Ascending aorta (tissue), 2 donors: ENCODE measurements at regions not wholly inside any gene's neighbourhood (a gene's known extent, or its start where the extent isn't known, plus 50 kb on each side); places are given as distances from the start of the nearest gene placed in this dataset.
"Not testable (repeated sequence)": the region's sequence is repeated elsewhere in the genome, so short reads cannot be mapped to it uniquely, and the experiment has no call there.

ENCODE experiments used
- DNase-seq, 2 donors: peaks; one replicate each; pipeline ENCODE4 v3.0.0-alpha.2; 2019; ENCODE audit warnings: low spot score in 2 of 2
- H3K27ac ChIP-seq, 2 donors: fragments of 200-600 bp; sonication (generic); one replicate each; pipeline ENCODE4 v1.5.1; 2016 to 2017; ENCODE audit warnings: mild to moderate bottlenecking in 1 of 2
- H3K27me3 ChIP-seq: fragments of 200-600 bp; sonication (generic); one replicate; pipeline ENCODE4 v1.5.1; 2017
- H3K36me3 ChIP-seq, 2 donors: fragments of 200-600 bp; sonication (generic); one replicate each; pipeline ENCODE4 v1.5.1; 2016
- H3K4me1 ChIP-seq, 2 donors: fragments of 200-600 bp; sonication (generic); one replicate each; pipeline ENCODE4 v1.5.1; 2016 to 2017; ENCODE audit warnings: mild to moderate bottlenecking in 1 of 2
- H3K4me3 ChIP-seq, 2 donors: fragments of 200-600 bp; sonication (generic); one replicate each; pipeline ENCODE4 v1.5.1; 2016 to 2017; ENCODE audit warnings: mild to moderate bottlenecking in 1 of 2
- H3K9me3 ChIP-seq, 2 donors: fragments of 200-600 bp; sonication (generic); one replicate each; pipeline ENCODE4 v1.5.1; 2016
- CTCF ChIP-seq, 3 experiments: fragments of 200-600 bp in 2 of 3; fragments of 450-650 bp in 1 of 3; sonication (generic) in 2 of 3; IDR thresholded peaks; one replicate each; pipeline ENCODE4 v1.5.1; 2016 to 2019; ENCODE audit warnings: antibody characterized with exemption in 3 of 3, mild to moderate bottlenecking in 1 of 3, moderate library complexity in 1 of 3
- intact Hi-C: fragments of 100-400 bp; cut with DNase I; formaldehyde crosslinking; loops from one replicate; pipeline ENCODE4 v1.15.1; 2023

- Histone ChIP-seq H3K4me3 (no peak overlapping the region), H3K9me3 (no peaks in the 10 kb centered on the region), H3K4me1 (no peaks in the 10 kb centered on the region), H3K36me3 (peaks cover 8 to 51% of the 10 kb centered on the region in 2 donors), H3K27ac (no peak overlapping the region), H3K27me3 (no peaks in the 10 kb centered on the region)
- intact Hi-C loops: loop anchor here (10.0 kb wide), 1 partner anchor 404 kb away; no protein-coding TSS in a partner anchor
- no peak for TF ChIP-seq CTCF (IDR thresholded peaks at IDR 0.05)
- DNase-seq: no peak
These were observed 99.8 kb downstream of the SEPTIN7 start for GRCh38 chr7:35900651-35901050.

- no peak overlapping the region for H3K27ac ChIP-seq
- peaks cover 0 to 2% of the 10 kb centered on the region in 2 donors for H3K4me1 ChIP-seq
- intact Hi-C loops: loop anchor here (5.0 to 10.0 kb wide), 2 partner anchors 103 to 399 kb away; partner anchors contain the start of gene SEPTIN7
- H3K27me3 ChIP-seq: no peaks in the 10 kb centered on the region
- no peak for DNase-seq
- TF ChIP-seq CTCF (IDR thresholded peaks at IDR 0.05): no peak
- no peaks in the 10 kb centered on the region for H3K9me3 ChIP-seq
- H3K36me3 ChIP-seq: peaks cover 8 to 30% of the 10 kb centered on the region in 2 donors
- no peak overlapping the region for H3K4me3 ChIP-seq
These were observed 104.7 kb downstream of the SEPTIN7 start for GRCh38 chr7:35905555-35905954.

DNA sequence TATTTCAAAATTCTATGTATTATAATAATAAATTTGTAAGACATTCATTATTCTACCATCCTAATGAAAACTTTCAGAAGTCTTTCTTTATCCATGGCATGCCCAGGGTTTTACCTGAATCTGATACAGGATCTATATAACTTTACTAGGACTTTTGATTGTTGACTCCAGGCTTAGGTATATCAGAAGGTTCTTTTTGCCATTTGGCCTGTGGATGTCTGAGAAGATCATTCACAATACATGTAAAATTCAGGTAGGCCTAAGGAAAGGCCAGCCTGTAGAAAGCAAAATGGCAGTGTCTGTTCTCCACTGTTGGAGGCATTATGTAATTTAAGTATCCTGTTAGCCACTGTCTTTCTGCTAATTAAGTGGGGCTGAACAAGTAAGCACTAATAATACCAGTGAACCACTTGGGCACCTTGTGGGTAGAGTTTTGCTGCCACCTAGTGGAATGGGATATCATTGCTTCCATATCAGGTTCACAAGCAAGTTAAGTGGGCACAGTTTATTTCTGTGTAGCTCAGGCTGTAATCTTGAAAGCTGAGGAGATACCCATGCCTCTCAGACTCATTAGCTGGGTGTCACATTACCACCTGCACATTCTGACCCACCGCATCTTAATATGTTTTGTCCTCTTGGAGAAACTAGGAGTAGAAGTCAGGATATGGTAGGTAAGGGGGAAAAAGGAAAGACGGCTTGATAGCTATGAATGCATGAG is 105.5 kb downstream of the SEPTIN7 start:
- peaks cover 0 to 2% of the 10 kb centered on the region in 2 donors for H3K4me1 ChIP-seq

DNA sequence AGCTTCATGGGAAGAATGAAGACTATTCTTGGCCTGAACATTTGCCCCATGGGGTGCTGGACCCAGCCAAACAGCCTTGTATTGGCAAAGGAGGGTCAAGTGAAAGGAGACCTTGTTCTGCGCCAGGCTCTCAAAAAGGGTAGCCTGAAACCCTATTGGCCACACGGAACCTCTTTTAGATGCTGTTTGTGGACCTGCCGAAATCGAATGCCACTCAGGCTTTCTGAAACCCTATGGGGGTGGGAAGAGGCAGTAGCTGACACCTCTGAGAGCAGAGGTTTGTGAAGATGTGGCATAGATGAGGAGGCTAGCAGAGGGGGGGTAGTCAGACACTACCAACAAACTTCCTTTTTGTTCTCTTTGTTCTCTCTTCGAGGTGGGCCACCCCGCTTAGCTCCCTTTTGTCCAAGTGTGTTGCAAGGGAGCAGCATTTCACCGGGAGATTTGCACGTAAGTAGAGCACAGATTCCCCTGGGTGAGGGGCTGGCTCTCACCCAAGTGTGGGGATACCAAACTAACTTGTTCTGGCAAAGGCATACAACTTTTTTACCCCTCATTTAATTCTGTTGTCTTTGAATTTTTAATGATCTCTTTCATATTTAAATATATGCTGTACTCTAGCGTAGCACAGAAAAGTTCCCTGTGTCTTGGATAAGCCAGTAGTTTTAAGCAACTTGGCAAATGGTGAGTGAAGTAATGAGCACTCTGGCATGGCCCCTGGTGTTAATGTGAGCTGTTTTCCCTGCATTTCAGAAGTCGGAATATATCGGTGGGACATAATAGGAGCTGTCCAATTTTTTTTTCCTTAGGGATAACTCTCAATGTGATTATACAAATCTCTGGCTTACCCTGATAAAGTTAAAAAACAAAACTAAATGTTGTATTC is 107.7 kb downstream of the SEPTIN7 start:
- H3K27me3 ChIP-seq: no peaks in the 10 kb centered on the region
- H3K4me3 ChIP-seq: no peak overlapping the region
- no peaks in the 10 kb centered on the region for H3K9me3 ChIP-seq
- intact Hi-C loops: loop anchor here (5.0 to 10.0 kb wide), 2 partner anchors 106 to 396 kb away; partner anchors contain the start of gene SEPTIN7
- peaks cover 8 to 16% of the 10 kb centered on the region in 2 donors for H3K36me3 ChIP-seq
- H3K4me1 ChIP-seq: peaks cover 0 to 2% of the 10 kb centered on the region in 2 donors
- H3K27ac ChIP-seq: no peak overlapping the region
- no peak for TF ChIP-seq CTCF (IDR thresholded peaks at IDR 0.05)
- no peak for DNase-seq

More for the DNA sequence above, 105.5 kb downstream of the SEPTIN7 start:
- Histone ChIP-seq H3K27ac (no peak overlapping the region), H3K27me3 (no peaks in the 10 kb centered on the region), H3K4me3 (no peak overlapping the region), H3K36me3 (peaks cover 8 to 24% of the 10 kb centered on the region in 2 donors), H3K9me3 (no peaks in the 10 kb centered on the region)
- DNase-seq: peak in 1 of 2 donors; percentile 75
- intact Hi-C loops: loop anchor here (1.0 to 10.0 kb wide), 3 partner anchors 104 to 398 kb away; partner anchors contain the start of gene SEPTIN7
- peak; percentile 84 to 92 (median 86) for TF ChIP-seq CTCF (IDR thresholded peaks at IDR 0.05)

DNA sequence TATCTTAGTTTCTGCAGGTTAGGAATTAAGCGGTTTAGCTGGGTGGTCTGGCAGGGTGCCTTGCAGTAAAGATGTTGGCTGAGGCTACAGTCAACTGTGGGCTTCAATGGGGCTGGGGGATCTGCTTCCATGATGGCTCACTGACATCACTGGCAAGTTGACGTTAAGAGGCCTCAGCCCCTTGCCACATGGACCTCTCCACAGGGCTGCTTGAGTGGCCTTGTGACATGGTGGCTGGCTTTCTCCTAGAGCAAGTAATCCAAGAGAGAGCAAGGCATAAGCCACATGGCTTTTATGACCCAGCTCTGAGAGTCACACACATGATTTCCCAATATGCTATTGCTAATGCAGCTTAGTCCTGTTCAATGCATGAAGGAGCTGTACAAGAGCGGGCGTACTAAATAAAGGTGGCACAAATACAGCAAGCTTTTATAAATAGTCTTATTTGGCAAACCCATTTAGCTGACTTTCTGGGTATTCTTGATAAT is 109.1 kb downstream of the SEPTIN7 start:
- intact Hi-C loops: loop anchor here (5.0 to 10.0 kb wide), 2 partner anchors 108 to 395 kb away; partner anchors contain the start of gene SEPTIN7
- H3K4me1 ChIP-seq: peaks cover 0 to 2% of the 10 kb centered on the region in 2 donors
- H3K9me3 ChIP-seq: no peaks in the 10 kb centered on the region
- H3K36me3 ChIP-seq: peaks cover 4 to 7% of the 10 kb centered on the region in 2 donors
- H3K4me3 ChIP-seq: no peak overlapping the region
- no peak for TF ChIP-seq CTCF (IDR thresholded peaks at IDR 0.05)
- no peak for DNase-seq
- H3K27me3 ChIP-seq: no peaks in the 10 kb centered on the region
- H3K27ac ChIP-seq: no peak overlapping the region

DNA sequence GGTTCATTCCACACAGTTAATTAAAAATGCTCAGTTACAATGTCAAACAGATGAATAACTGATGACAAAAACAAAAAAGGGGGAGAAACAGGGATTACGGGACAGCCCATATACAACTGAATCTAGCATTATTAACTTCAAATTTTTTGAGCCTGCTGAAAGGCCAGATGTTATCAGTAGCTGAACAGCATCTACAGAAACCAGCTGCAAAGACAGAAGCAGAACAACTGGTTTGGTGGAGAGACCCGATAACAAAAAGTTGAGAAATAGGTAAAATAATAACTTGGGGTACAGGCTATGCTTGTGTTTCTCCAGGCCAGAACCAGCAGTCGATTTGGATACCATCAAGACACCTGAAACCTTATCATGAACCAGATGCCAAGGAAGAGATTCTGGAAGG is 109.8 kb downstream of the SEPTIN7 start:
- intact Hi-C loops, H3K36me3 ChIP-seq, DNase-seq, H3K27ac ChIP-seq, H3K4me3 ChIP-seq, H3K9me3 ChIP-seq, H3K27me3 ChIP-seq, H3K4me1 ChIP-seq: not testable (repeated sequence)

DNA sequence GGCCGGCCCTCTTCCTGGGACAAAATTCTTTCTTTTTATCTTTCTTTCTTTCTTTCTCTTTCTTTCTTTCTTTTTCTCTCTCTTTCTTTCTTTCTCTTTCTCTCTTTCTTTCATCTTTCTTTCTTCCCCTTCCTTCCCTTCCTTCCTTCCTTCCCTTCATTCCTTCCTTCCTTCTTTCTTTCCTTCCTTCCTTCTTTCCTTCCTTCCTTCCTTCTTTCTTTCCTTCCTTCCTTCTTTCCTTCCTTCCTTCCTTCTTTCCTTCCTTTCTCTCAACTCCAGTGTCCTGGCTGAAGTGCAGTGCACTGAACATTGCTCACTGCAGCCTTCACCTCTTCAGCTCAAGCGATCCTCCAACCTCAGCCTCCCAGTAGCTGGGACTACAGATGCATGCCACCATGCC is 112.5 kb downstream of the SEPTIN7 start:
- intact Hi-C loops, H3K27ac ChIP-seq, H3K4me1 ChIP-seq, H3K9me3 ChIP-seq, H3K27me3 ChIP-seq, DNase-seq, H3K4me3 ChIP-seq, H3K36me3 ChIP-seq: not testable (repeated sequence)

DNA sequence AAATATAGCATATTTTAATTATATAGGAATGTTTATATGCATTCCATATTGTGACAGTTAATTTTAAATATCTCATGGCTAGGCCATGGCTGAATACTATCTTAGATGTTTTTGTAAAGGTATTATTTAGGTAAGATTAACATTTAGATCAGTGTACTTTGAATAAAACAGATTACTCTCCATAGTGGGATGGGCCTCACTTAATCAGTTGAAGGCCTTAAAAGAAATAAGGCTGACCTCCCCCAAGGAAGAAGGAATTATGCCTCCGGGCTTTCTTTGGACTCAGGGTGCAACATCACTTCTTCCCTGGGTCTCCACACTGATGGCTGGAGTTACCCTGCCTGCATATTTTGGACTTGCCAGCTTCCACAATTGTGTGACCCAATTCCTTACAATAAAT is 113.4 kb downstream of the SEPTIN7 start:
- DNase-seq, H3K27ac ChIP-seq, H3K36me3 ChIP-seq, H3K4me1 ChIP-seq, H3K27me3 ChIP-seq, H3K9me3 ChIP-seq, intact Hi-C loops, H3K4me3 ChIP-seq: not testable (repeated sequence)
